ENCODE measurements at regions not wholly inside any gene's neighbourhood (a gene's known extent, or its start where the extent isn't known, plus 50 kb on each side); places are given as distances from the start of the nearest gene placed in this dataset.

GRCh38 chr10:44167752-44168151, 217.1 kb downstream of the CXCL12 start:
- no peaks in the 10 kb centered on the region for H3K4me1 ChIP-seq (ENCODE audit: control insufficient read depth in 1 of 2, insufficient read depth in 1 of 2, low read depth in 1 of 2, low read length in 1 of 2)
- no peaks in the 10 kb centered on the region for H3K9me3 ChIP-seq
- H3K27me3 ChIP-seq: no peaks in the 10 kb centered on the region
- no peaks in the 10 kb centered on the region for H3K36me3 ChIP-seq
- H3K4me3 ChIP-seq (ENCODE audit: low read depth in 1 of 2, low read length in 1 of 2): no peak overlapping the region
- H3K27ac ChIP-seq: no peak overlapping the region
- no peak for TF ChIP-seq CTCF (IDR thresholded peaks at IDR 0.05)

DNA sequence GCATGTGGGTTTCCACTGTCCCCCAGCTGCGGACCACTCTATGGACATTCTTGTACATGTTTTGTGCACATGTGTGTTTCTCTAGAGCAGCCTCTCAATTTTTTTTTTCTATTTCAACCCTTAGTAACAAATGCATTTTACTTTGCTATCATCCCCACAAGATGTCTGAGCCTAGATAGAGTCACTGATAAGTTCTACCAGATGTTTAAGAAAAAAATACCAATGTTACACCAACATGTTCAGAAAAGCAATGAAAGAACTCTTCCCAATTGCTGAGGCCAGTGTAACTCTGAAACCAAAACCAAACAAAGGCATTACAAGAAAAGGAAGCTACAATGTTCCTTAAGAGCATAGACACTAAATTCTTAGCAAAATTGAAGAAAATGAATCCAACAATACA, 218.5 kb downstream of the CXCL12 start:
- TF ChIP-seq CTCF (IDR thresholded peaks at IDR 0.05): no peak
- Histone ChIP-seq H3K4me1 (ENCODE audit: control insufficient read depth in 1 of 2, insufficient read depth in 1 of 2, low read depth in 1 of 2, low read length in 1 of 2) (no peaks in the 10 kb centered on the region), H3K27ac (no peak overlapping the region), H3K36me3 (no peaks in the 10 kb centered on the region), H3K9me3 (no peaks in the 10 kb centered on the region), H3K27me3 (no peaks in the 10 kb centered on the region), H3K4me3 (ENCODE audit: low read depth in 1 of 2, low read length in 1 of 2) (no peak overlapping the region)

GRCh38 chr10:44164251-44164956, 220.5 kb downstream of the CXCL12 start:
- Histone ChIP-seq H3K9me3 (no peaks in the 10 kb centered on the region), H3K27ac (no peak overlapping the region), H3K4me3 (ENCODE audit: low read depth in 1 of 2, low read length in 1 of 2) (no peak overlapping the region), H3K4me1 (ENCODE audit: control insufficient read depth in 1 of 2, insufficient read depth in 1 of 2, low read depth in 1 of 2, low read length in 1 of 2) (no peaks in the 10 kb centered on the region), H3K36me3 (no peaks in the 10 kb centered on the region), H3K27me3 (no peaks in the 10 kb centered on the region)
- no peak for TF ChIP-seq CTCF (IDR thresholded peaks at IDR 0.05)

DNA sequence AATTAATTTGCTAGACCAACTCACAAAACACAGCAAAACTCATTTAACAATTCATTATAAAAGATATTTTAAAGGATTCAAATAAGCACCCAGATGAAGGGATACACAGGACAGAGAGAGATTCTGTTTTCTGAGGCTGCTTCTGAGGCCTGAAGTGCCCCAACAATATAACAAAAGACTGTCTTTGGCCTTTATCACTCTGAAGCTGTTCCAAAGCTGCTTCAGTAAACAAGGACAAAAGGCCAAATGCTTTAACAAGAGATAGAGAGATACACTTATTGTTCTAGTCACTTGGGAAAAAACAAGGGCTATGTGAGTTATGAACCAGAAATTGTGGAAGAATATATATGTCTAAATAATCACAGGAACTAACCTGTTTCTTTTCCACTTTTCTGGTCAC, 223.7 kb downstream of the CXCL12 start:
- H3K27ac ChIP-seq: no peak overlapping the region
- no peak overlapping the region for H3K4me3 ChIP-seq (ENCODE audit: low read depth in 1 of 2, low read length in 1 of 2)
- H3K27me3 ChIP-seq: no peaks in the 10 kb centered on the region
- TF ChIP-seq CTCF (IDR thresholded peaks at IDR 0.05): no peak
- no peaks in the 10 kb centered on the region for H3K4me1 ChIP-seq (ENCODE audit: control insufficient read depth in 1 of 2, insufficient read depth in 1 of 2, low read depth in 1 of 2, low read length in 1 of 2)
- no peaks in the 10 kb centered on the region for H3K9me3 ChIP-seq
- H3K36me3 ChIP-seq: no peaks in the 10 kb centered on the region

GRCh38 chr10:44157574-44157973, 227.3 kb downstream of the CXCL12 start:
- Histone ChIP-seq H3K4me3 (ENCODE audit: low read depth in 1 of 2, low read length in 1 of 2) (no peak overlapping the region), H3K4me1 (ENCODE audit: control insufficient read depth in 1 of 2, insufficient read depth in 1 of 2, low read depth in 1 of 2, low read length in 1 of 2) (no peaks in the 10 kb centered on the region), H3K9me3 (no peaks in the 10 kb centered on the region), H3K36me3 (no peaks in the 10 kb centered on the region), H3K27me3 (no peaks in the 10 kb centered on the region), H3K27ac (no peak overlapping the region)
- no peak for TF ChIP-seq CTCF (IDR thresholded peaks at IDR 0.05)
